Activated CD4-positive, alpha-beta T cell treated with anti-CD3 and anti-CD28 coated beads, Interleukin-2, Interleukin-4, amounts not matched to agents 100 ng/mL and 50 ng/mL, durations not matched to agents 16 hours and 8 hours (primary cell): ENCODE measurements at regions not wholly inside any gene's neighbourhood (a gene's known extent, or its start where the extent isn't known, plus 50 kb on each side); places are given as distances from the start of the nearest gene placed in this dataset.

Experiments used
- DNase-seq: peaks from one replicate; pipeline ENCODE4 v3.0.0-alpha.2; 2020; ENCODE audit warnings: low spot score

GRCh38 chr2:41409328-41409727 lies 638.5 kb upstream of the PKDCC start:
- no peak for DNase-seq

GRCh38 chr2:41410011-41410410 lies 637.8 kb upstream of the PKDCC start:
- DNase-seq: no peak

GRCh38 chr2:41413813-41414485 lies 633.9 kb upstream of the PKDCC start:
- no peak for DNase-seq

GRCh38 chr2:41414486-41415230 lies 633.2 kb upstream of the PKDCC start:
- peak; percentile 27 for DNase-seq

- no peak for DNase-seq
Measured at GRCh38 chr2:41417511-41417910, 630.3 kb upstream of the PKDCC start.

- no peak for DNase-seq
Measured at GRCh38 chr2:41420219-41420618, 627.6 kb upstream of the PKDCC start.

- no peak for DNase-seq
Measured at GRCh38 chr2:41420872-41421271, 626.9 kb upstream of the PKDCC start.

GRCh38 chr2:41431756-41432155 lies 616.1 kb upstream of the PKDCC start:
- DNase-seq: no peak

- no peak for DNase-seq
Measured at GRCh38 chr2:41432459-41432858, 615.4 kb upstream of the PKDCC start.

- DNase-seq: no peak
Measured at GRCh38 chr2:41434991-41435390, 612.8 kb upstream of the PKDCC start.

- DNase-seq: no peak
Measured at GRCh38 chr2:41441958-41442357, 605.9 kb upstream of the PKDCC start.

GRCh38 chr2:41445865-41446264 lies 602.0 kb upstream of the PKDCC start:
- no peak for DNase-seq

GRCh38 chr2:41446266-41446665 lies 601.6 kb upstream of the PKDCC start:
- DNase-seq: no peak

GRCh38 chr2:41448221-41448620 lies 599.6 kb upstream of the PKDCC start:
- DNase-seq: no peak

- no peak for DNase-seq
Measured at GRCh38 chr2:41457026-41457425, 590.8 kb upstream of the PKDCC start.

GRCh38 chr2:41460661-41461060 lies 587.2 kb upstream of the PKDCC start:
- no peak for DNase-seq

GRCh38 chr2:41464395-41464794 lies 583.4 kb upstream of the PKDCC start:
- no peak for DNase-seq

GRCh38 chr2:41475959-41476358 lies 571.9 kb upstream of the PKDCC start:
- no peak for DNase-seq

- DNase-seq: no peak
Measured at GRCh38 chr2:41482659-41483058, 565.2 kb upstream of the PKDCC start.

- no peak for DNase-seq
Measured at GRCh38 chr2:41483226-41483625, 564.6 kb upstream of the PKDCC start.

- no peak for DNase-seq
Measured at GRCh38 chr2:41483982-41484857, 563.6 kb upstream of the PKDCC start.

GRCh38 chr2:41484858-41485234 lies 563.0 kb upstream of the PKDCC start:
- no peak for DNase-seq

GRCh38 chr2:41486948-41487347 lies 560.9 kb upstream of the PKDCC start:
- DNase-seq: no peak
